Stomach smooth muscle (tissue), 2 donors: ENCODE measurements at regions not wholly inside any gene's neighbourhood (a gene's known extent, or its start where the extent isn't known, plus 50 kb on each side); places are given as distances from the start of the nearest gene placed in this dataset.

ENCODE experiments used
- H3K27ac ChIP-seq: one replicate; pipeline ENCODE4 v1.7.0; 2013; ENCODE audit warnings: mild to moderate bottlenecking, low read length, inconsistent platforms
- H3K27me3 ChIP-seq, 2 donors: one replicate each; pipeline ENCODE4 v1.7.0; 2013; ENCODE audit warnings: low read length in 2 of 2; ENCODE audit not compliant: insufficient read depth in 2 of 2, control insufficient read depth in 1 of 2
- H3K36me3 ChIP-seq, 2 donors: one replicate each; pipeline ENCODE4 v1.7.0; 2013; ENCODE audit warnings: low read length in 2 of 2; ENCODE audit not compliant: control insufficient read depth in 2 of 2, insufficient read depth in 2 of 2
- H3K4me1 ChIP-seq: one replicate; pipeline ENCODE4 v1.7.0; 2013; ENCODE audit warnings: low read length; ENCODE audit not compliant: control insufficient read depth, insufficient read depth
- H3K4me3 ChIP-seq, 2 donors: one replicate each; pipeline ENCODE4 v1.7.0; 2013; ENCODE audit warnings: low read length in 2 of 2
- H3K9ac ChIP-seq, 2 donors: one replicate each; pipeline ENCODE4 v1.7.0; 2013; ENCODE audit warnings: low read length in 2 of 2, mild to moderate bottlenecking in 1 of 2
- H3K9me3 ChIP-seq, 2 donors: one replicate each; pipeline ENCODE4 v1.7.0; 2013; ENCODE audit warnings: low read length in 2 of 2; ENCODE audit not compliant: control insufficient read depth in 2 of 2
- donor health status: healthy.
- donor health status: Pancreatic carcinoma.

DNA sequence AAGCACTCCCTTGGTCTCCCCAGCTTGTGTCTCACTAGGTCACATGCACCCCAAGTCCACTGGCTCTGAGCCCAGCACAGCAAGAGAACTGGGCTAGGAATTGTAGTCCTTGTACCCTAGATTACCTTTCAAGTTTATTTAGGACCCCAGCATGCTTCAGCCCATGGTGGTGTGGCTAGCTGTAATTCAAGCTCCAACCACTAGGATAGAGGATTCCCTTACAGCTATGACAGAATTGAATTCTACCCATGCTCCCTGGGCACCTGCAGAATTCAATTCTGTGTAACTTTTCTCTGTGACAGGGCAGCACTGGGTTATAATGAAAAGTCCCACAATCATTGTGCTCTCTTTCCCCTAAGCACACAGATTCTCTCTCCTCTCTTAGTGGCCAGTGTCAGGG lies 253.8 kb upstream of the DMD start:
- H3K4me3 ChIP-seq = no peak overlapping the region
- no peaks in the 10 kb centered on the region for H3K4me1 ChIP-seq
- H3K27me3 ChIP-seq = peaks cover 0 to 3% of the 10 kb centered on the region in 2 donors
- H3K9ac ChIP-seq = no peak overlapping the region
- H3K27ac ChIP-seq = no peak overlapping the region
- H3K9me3 ChIP-seq = no peaks in the 10 kb centered on the region
- H3K36me3 ChIP-seq = no peaks in the 10 kb centered on the region

- H3K27ac ChIP-seq = no peak overlapping the region
- H3K4me3 ChIP-seq = no peak overlapping the region
- H3K9me3 ChIP-seq = no peaks in the 10 kb centered on the region
Observed at GRCh38 chrX:33457102-33457501, 245.8 kb upstream of the DMD start.

DNA sequence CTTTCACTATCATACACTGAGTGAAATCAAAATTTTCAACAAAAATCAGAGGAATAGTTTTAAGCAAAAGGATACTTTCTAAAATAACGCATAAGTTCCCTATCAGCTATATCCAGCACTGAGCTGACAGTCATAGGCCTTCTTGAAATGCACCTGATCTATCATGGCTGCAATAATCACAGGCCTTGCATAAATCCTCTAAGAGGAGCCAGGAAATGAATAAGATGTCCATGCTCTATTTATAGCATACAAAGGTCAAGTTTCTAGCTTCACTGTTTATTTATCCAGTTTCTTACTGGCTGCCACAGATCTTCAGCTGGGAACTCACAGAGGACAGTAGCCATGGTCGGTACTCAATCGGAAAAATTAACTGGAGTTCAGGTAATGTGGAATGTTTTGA lies 235.9 kb upstream of the DMD start:
- Histone ChIP-seq H3K4me3 (no peak overlapping the region), H3K4me1 (no peaks in the 10 kb centered on the region), H3K9ac (no peak overlapping the region), H3K27ac (no peak overlapping the region), H3K27me3 (no peaks in the 10 kb centered on the region), H3K9me3 (no peaks in the 10 kb centered on the region), H3K36me3 (no peaks in the 10 kb centered on the region)

More at GRCh38 chrX:33457102-33457501, 245.8 kb upstream of the DMD start:
- peaks cover 0 to 4% of the 10 kb centered on the region in 2 donors for H3K27me3 ChIP-seq
- no peak overlapping the region for H3K9ac ChIP-seq
- H3K4me1 ChIP-seq = no peaks in the 10 kb centered on the region
- H3K36me3 ChIP-seq = no peaks in the 10 kb centered on the region

DNA sequence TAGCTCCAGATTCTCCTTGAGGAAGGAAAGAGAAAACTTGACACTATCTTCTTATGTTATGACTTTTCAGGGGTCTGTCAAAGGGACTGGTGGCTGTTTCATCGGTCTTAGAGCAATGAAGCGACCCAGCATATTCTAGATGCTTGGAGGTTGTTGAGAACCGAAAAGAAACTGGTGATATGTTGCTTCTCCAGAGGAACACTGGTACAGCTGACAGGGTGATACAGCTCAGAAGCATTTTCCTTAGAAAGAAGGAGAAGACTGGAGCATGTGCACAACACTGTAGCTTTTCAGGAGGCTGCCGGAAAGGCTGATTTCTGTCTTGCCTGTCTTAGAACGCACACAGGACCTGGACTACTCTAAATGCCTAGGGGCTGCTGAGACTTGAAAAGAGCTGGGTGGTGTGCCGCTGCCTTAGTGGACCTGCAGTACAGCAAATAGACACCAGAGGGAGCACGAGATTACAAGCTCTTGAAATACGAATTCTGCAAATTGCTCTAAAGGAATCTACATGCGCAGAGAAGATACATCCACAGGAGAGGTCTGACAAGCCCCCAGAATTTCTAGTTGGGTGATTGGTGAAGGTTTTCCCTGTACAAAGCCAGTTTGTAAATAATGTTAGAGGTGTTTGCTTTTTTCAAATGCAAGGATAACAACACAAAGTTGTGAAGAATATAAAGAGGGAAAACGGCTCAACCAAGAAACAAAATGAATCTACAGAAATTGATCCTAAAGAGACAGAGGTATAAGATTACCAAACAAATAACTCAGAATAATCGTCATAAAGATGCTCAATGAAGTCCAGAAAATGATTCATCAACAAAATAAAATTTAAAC lies 223.1 kb upstream of the DMD start:
- H3K36me3 ChIP-seq = no peaks in the 10 kb centered on the region
- no peaks in the 10 kb centered on the region for H3K9me3 ChIP-seq
- H3K4me3 ChIP-seq = peak overlapping the region in 1 of 2 donors; percentile 17
- no peaks in the 10 kb centered on the region for H3K27me3 ChIP-seq
- no peaks in the 10 kb centered on the region for H3K4me1 ChIP-seq
- H3K9ac ChIP-seq = no peak overlapping the region
- no peak overlapping the region for H3K27ac ChIP-seq

GRCh38 chrX:33416273-33416805 lies 205.0 kb upstream of the DMD start:
- Histone ChIP-seq H3K9ac (no peak overlapping the region), H3K27ac (no peak overlapping the region), H3K27me3 (no peaks in the 10 kb centered on the region), H3K36me3 (no peaks in the 10 kb centered on the region), H3K4me1 (no peaks in the 10 kb centered on the region), H3K9me3 (peaks cover 0 to 2% of the 10 kb centered on the region in 2 donors), H3K4me3 (no peak overlapping the region)

- H3K4me3 ChIP-seq = no peak overlapping the region
- H3K27ac ChIP-seq = no peak overlapping the region
- H3K9me3 ChIP-seq = peaks cover 0 to 2% of the 10 kb centered on the region in 2 donors
Observed at GRCh38 chrX:33415459-33415858, 204.1 kb upstream of the DMD start.

GRCh38 chrX:33385546-33385945 lies 174.2 kb upstream of the DMD start:
- H3K27ac ChIP-seq = no peak overlapping the region
- no peaks in the 10 kb centered on the region for H3K27me3 ChIP-seq
- H3K9ac ChIP-seq = no peak overlapping the region
- H3K4me1 ChIP-seq = no peaks in the 10 kb centered on the region
- H3K9me3 ChIP-seq = no peaks in the 10 kb centered on the region
- H3K36me3 ChIP-seq = no peaks in the 10 kb centered on the region
- no peak overlapping the region for H3K4me3 ChIP-seq

More at GRCh38 chrX:33415459-33415858, 204.1 kb upstream of the DMD start:
- Histone ChIP-seq H3K9ac (no peak overlapping the region), H3K27me3 (no peaks in the 10 kb centered on the region), H3K4me1 (no peaks in the 10 kb centered on the region), H3K36me3 (no peaks in the 10 kb centered on the region)

DNA sequence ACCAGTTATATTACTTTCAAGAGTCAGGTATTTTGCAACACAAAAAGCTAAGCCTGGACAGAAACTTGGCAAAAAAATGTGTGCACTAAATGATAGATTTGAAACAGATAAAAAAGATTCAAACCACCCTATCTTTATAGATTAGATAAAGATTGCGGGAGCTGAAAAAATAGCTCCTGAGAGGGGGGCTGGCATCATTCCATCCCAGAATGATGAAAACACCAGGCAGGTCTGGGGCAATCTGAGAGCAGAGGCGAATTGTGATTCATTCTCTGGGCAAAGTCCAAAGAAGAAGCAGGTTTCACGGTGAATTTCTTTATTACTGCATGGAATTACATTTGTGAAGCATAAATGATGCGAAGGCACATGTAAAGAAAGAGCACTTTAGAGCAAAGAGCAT lies 168.5 kb upstream of the DMD start:
- Histone ChIP-seq H3K27me3 (no peaks in the 10 kb centered on the region), H3K4me3 (no peak overlapping the region), H3K36me3 (no peaks in the 10 kb centered on the region), H3K27ac (no peak overlapping the region), H3K4me1 (no peaks in the 10 kb centered on the region), H3K9me3 (no peaks in the 10 kb centered on the region), H3K9ac (no peak overlapping the region)

DNA sequence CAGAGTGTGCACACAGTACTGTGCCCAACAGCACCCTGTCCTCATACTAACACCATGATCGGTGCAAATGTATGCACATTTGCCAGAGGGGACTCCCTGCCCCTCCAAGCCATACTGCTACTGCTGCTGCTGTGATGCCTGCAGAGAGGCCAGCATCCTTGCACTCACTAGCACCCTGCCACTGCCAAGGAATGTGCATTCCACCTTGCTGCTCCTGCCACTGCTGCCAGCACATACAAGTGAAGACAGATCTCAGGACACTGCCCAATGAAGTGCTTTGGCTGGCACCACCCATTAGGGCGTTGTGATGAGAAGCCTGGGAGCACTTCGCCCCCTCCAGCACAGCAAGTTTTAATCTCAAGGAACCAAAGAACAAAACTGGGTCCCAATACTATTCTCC lies 146.3 kb upstream of the DMD start:
- Histone ChIP-seq H3K27ac (no peak overlapping the region), H3K9ac (no peak overlapping the region), H3K36me3 (no peaks in the 10 kb centered on the region), H3K4me3 (no peak overlapping the region), H3K9me3 (no peaks in the 10 kb centered on the region), H3K4me1 (no peaks in the 10 kb centered on the region), H3K27me3 (peaks cover 0 to 3% of the 10 kb centered on the region in 2 donors)

DNA sequence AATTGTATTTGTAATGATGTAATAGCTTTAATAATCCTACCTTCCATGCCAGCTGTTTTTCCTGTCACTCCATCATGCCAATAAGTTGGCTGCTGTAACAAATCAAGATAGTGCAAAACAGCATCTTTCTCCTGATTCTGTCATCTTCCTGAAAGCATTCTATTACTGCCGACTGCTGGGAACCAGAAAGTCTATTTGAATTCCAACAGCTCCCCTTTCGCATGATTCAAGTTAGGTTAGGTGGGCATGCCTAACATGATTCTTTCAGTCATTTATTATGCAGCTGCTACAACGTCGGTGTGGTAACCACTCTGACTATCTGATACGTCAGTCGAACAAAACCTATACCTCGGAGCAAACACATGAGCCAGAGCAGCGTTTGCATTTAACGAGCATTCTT lies 127.9 kb upstream of the DMD start:
- Histone ChIP-seq H3K27me3 (no peaks in the 10 kb centered on the region), H3K9ac (peak overlapping the region in 1 of 2 donors; percentile 28), H3K4me3 (peak overlapping the region; percentile 64 to 69), H3K27ac (no peak overlapping the region), H3K36me3 (no peaks in the 10 kb centered on the region), H3K4me1 (no peaks in the 10 kb centered on the region), H3K9me3 (no peaks in the 10 kb centered on the region)

DNA sequence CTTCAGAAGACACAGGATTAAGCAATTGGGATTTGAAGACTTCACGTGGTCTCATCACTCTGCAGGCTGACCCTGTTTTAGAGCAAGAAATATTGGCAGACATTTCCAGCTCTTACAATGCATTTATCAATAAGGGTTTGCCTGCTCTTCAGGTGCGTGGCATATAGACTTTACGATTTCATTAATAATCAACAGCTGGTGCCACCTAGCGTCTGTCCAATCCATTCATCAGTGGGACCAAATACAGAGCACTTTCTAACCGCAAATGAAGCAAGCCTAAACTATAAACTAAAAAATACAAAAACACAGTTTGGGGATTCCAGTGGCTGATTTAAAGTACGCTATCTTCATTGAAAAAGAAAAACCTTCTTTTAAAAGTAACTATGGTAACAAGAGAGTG lies 125.4 kb upstream of the DMD start:
- H3K27ac ChIP-seq = no peak overlapping the region
- no peaks in the 10 kb centered on the region for H3K9me3 ChIP-seq
- peak overlapping the region in 1 of 2 donors; percentile 29 for H3K4me3 ChIP-seq
- no peak overlapping the region for H3K9ac ChIP-seq
- H3K27me3 ChIP-seq = no peaks in the 10 kb centered on the region
- H3K36me3 ChIP-seq = no peaks in the 10 kb centered on the region
- no peaks in the 10 kb centered on the region for H3K4me1 ChIP-seq
